ENCODE measurements at regions not wholly inside any gene's neighbourhood (a gene's known extent, or its start where the extent isn't known, plus 50 kb on each side); places are given as distances from the start of the nearest gene placed in this dataset.
"Not testable (repeated sequence)": the region's sequence is repeated elsewhere in the genome, so short reads cannot be mapped to it uniquely, and the experiment has no call there.

DNA sequence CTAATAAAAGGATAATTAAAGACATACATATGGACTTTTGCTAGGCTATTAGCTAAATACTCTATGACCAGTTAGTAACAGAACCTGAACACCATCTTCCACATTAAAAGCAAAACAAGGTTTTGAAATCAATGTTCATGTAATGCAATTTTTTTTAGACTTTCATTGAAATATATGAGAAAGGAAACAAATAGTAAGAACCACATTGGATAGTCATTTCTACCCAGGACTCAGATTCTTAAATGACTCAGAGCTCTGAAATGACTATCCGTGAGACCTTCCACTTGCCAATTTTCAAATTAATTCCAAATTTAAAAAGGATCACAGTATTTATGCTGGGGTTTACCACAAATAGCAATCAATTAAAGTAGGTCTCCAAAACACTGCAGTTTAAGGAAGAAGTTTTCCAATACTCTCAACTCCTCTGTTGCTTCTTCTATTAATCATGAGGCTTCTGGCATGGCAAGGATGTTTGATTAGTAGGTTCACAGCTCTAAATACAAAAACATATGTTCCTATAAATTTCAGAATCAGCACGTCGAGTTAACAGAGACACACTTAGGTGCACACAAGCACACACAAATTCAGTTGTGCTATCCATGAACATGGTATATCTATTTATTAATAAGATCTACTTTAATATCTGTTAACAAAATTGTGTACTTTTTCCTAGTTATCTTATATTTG lies 841.0 kb downstream of the RNF144A start:
- DNase-seq (ENCODE audit: low read depth): no peak

DNA sequence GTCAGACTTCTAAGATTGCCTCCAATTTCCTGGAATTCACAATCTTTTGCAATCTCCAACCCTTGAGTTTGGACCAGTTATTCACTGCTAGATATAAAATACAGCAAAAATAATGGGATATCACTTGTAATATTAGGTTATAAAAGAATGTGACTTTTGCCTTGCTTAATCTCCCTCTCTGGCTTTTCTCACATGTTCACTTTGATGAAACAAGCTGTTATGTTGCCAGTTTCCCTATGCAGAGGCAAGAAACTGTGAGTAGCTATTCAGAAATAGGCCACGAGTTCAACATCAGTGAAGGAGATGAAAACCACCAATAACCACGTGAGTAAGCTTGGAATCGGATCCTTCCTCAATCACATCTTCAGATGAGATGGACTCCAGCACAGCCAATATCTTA lies 842.7 kb downstream of the RNF144A start:
- no peak for DNase-seq (ENCODE audit: low read depth)

DNA sequence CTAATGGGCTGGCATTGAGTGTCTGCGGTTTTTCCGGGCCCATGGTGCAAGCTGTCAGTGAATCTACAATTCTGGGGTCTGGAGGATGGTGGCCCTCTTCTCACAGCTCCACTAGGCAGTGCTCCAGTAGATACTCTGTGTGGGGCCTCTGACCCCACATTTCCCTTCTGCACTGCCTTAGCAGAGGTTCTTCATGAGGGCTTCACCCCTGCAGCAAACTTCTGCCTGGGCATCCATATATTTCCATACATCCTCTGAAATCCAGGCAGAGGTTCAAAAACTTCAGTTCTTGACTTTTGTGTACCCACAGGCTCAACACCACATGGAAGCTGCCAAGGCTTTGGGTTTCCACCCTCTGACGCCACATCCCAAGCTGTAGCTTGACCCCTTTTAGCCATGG lies 846.2 kb downstream of the RNF144A start:
- not testable (repeated sequence) for DNase-seq (ENCODE audit: low read depth)

DNA sequence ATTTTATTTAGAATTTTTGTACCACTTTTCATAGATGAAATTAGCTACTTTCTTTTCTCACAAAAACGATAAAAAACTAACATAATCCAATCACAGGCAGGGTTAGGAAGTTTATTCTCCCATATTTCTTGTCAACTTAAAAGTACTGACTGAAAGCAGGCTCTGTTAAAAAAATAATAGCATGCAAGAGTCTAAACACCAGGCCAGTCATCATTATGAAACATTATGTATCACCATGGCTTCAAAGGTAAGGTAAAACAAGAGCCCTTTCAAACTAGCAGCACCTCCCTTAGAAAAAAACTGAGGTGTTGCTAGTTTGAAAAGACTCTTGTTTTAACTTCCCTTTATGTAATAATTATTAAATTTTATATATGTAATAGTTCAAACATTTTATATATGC lies 848.0 kb downstream of the RNF144A start:
- no peak for DNase-seq (ENCODE audit: low read depth)

DNA sequence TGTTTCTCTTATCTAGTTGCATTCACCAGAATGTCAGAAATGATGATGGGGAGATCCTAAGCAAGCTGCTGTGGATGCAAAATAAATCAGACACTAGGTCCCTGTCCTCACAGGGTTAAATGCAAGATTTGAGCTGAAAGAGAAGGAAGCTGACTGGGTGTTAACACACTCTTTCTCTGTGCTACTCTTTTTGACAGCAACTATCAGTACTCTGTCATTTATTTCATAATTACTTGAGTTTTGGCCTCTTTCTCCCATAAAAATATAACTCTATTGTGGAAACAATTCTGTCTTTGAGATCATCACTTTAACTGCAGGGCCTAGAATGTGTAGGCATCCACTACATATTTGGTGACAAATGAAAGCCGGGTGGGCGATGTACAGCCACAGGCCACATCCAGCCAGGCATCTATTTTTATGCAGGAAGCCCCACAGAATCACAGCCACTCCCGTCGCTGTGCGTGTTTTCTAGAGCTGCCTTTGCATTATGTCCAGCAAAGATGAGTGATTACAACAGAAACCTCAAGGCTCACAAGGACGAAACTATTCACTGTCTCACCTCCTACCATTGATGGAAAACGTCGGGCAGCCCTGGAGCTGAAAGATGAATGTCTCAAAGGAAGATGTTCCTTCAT lies 849.0 kb downstream of the RNF144A start:
- no peak for DNase-seq (ENCODE audit: low read depth)

DNA sequence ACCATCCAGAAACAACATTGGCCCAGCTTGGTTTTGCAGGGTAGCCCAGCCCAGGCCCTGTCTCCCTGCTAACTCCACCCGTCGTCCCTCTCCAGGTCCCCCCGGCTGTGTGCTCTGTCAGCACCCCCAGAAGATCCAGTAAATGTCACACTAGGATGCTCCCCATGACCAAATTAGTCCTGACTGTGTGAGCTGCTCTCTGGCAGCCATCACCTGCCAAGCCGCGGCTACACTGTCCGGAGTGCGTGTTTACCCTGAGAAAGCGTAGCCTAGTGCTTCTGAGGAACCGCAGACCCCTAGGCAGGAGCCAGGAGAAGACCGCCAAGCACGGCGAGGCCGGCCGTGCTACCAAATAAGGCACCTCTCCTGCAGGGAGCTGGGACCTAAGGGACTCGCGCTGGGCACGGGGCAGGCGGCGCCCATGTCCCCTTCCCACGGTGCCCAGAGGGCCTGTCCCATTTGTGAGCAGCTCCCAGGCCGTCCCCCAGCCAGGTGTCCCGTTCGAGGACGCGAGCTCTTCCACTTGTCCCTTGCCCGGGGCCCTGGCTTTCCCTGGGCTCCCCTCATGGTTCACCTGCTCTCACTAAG lies 849.9 kb downstream of the RNF144A start:
- no peak for DNase-seq (ENCODE audit: low read depth)

DNA sequence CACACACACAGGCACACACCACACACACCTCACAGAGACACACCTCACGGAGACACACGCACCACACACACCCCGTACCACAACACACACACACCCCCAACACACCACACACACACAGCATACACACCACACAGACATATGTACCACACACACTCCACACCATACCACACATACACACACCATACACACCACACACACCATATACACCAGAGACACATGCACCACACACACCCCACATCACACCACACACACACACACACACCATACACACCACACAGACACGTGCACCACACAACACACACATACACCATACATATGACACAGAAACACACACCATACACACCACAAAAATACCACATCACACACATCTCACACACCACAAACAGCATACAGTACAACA lies 850.7 kb downstream of the RNF144A start:
- no peak for DNase-seq (ENCODE audit: low read depth)

DNA sequence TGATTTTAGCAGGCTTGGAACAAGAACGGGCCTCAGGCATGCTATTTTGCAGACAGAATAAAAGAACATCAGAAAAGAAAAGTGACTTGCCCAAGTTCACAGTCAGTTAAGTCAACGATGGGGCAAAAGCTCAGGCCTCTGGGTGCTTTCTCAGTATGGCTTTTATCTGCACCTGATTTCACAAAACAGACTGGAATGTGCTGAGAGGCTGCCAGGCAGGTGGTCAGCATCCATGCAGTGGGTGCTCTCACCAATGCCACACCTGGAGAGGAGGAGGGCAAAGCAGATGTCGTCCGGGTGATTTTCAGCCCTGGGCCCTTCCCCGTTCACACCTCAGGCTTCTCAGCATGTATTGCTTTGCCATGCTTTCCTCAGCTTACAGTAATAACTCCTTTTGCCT lies 854.6 kb downstream of the RNF144A start:
- no peak for DNase-seq (ENCODE audit: low read depth)

DNA sequence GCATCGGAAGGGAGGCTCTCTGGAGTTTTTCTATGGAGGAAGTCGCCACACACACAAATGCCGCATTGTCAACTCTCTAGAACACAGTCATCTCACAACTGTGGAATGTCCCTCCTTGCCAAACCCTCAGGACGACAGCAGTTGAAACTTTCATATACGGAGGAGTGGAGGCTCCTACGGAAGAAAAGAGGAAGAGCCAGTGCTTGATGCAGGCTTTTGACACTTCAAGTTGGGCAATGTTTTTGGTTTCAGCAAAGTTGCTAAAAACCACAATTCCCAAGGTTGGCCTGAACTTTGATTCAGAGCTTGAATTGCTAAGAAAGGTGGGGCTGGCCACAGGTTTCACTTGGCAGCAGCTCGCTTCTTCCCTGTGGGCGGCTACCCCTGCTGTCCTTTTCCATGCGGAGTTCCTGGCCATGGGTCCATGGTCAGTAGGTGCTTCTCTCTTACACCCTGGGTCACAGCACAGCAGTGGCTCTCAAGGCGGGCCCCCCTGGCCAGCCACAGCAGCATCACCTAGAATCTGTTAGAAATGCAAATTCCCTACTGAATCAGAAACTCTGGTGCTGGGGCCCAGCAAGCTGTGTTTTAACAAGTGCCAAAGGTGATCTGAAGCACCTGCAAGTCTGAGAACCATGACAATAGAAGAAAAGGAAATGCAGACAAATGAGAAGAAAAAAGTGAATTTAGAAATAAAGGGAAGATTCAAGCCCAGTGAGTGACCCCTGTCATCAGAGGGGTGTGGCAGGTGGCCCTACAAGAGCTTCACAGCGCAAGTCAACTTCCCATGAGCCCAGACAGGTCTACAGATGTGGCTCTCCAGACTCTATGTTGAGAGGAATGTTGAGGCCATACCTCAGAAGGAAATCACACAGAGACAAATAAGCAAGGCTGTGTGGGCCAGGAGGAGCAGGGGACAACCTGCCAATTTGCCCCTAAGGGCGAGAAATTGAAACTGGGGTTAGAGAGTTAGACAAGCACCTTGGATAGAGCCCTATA lies 856.4 kb downstream of the RNF144A start:
- DNase-seq (ENCODE audit: low read depth): no peak

DNA sequence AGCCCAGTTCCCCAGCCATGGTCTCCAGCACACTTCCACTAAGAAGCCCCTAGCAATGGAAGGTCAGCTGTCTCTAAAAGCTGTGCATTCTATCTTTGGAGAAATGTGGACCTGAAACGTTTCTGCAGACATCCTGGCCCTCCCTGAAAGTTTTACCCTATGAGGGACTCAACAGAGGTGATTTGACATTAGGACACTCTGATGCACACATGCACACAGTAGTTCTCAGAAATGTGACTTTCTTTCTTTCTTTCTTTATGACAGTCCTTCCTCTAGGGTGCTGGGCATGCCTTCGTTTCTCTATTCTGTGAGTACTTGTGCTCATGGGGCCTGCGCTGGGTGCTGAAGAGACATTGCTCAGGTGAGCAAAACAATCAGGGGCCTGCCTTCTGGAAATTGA lies 857.3 kb downstream of the RNF144A start:
- no peak for DNase-seq (ENCODE audit: low read depth)

DNA sequence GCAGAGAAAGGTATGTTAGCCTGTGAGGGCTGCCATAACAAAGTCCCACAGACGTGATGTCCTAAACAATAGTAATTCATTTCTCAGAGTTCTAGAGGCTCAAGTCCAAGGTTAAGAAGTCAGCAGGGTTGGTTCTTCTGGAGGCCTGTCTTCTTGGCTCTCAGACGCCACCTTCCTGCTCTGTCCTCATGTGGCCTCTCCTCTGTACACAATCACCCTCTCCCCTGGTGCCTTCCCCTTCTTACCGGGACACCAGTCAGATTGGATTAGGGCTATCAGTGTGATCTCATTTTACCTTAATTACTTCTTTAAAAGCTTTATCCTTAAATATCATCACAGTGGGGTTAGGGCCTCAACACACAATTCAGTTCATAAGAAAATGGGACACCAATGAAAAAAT lies 860.5 kb downstream of the RNF144A start:
- DNase-seq (ENCODE audit: low read depth): no peak

DNA sequence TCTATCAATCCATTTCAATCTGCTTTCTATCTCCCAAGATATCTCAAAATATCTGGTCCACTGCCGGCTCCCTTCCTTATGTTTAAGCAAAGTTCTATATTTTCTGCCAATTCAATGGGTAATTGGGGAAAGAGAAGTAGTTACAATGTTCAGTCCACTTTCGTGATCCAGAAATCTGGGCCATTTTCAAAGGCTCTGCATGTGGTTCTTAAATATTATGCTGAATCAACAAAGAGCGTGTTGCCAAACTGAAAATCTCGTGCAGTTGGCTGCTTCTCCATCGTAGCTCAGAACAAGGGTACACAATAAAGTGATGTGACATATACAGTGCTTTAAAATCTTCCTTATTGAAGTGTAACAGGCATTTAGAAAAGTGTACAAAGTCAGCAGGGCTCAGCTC lies 863.1 kb downstream of the RNF144A start:
- DNase-seq (ENCODE audit: low read depth): no peak

DNA sequence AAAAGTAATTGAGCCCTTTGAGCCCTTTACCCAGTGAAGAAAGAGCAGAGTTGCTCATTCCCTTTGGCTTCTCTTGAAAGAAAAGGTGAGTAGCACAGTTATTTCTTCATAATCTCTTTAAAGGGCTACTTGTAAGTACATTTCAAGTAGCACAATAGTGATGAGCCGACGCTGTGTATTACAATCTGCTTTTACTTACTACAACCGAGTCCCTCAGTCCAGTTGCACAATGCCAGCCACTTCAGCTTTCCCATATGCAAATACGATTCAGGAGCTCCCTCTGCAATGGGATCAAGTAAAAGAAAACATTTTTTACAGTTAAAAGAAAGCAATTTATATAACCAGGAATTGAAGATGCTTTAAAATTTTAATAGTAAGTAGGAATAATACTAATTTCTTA lies 868.5 kb downstream of the RNF144A start:
- no peak for DNase-seq (ENCODE audit: low read depth)

DNA sequence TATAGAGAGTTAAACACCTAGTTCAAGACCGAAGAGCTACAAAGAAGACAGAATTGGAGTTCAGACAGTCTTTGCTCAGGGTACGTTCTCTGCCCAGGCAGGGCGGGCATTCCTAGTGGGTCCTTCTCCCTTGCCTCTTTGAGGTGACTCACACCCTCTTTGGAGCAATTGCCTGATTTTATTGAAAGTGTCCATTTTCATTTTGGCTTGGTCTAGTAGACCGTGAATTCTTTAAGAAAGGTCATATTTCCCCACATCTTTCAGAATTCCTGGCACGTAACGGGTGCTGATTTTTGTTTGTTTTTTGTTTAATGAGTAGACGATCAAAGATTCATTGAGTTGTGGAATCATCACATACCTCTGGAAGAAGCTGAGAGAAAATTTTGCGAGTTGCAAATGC lies 871.5 kb downstream of the RNF144A start:
- DNase-seq (ENCODE audit: low read depth): no peak

DNA sequence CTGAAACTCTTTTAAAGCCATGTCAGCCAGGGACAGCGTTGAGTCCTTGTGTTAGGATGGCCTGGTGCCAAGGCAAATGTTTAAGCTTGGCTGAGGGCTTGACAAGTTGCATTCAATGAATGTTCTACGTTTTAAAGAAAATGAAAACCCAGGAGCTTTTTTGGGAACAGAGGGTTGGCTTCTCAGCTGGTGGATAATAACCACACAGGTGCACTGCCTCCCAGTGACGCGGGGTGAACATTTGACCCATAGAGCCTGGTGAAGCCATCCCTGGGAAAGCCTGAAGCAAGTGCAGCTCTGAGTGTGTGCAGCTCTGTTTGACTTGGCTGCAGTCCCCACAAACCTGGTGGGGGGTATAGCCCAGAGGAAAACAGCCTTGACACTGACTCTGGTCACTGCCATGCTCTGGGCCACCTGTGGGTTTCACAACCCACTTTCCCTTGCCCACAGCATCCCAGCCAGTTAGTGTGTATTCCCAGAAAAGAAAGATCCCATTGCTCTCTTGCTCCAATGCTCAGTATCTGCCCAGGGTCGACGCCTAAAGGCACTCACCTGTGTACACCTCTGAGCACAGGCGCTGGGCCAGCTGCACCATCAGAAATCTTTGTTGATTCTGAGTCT lies 874.9 kb downstream of the RNF144A start:
- no peak for DNase-seq (ENCODE audit: low read depth)

DNA sequence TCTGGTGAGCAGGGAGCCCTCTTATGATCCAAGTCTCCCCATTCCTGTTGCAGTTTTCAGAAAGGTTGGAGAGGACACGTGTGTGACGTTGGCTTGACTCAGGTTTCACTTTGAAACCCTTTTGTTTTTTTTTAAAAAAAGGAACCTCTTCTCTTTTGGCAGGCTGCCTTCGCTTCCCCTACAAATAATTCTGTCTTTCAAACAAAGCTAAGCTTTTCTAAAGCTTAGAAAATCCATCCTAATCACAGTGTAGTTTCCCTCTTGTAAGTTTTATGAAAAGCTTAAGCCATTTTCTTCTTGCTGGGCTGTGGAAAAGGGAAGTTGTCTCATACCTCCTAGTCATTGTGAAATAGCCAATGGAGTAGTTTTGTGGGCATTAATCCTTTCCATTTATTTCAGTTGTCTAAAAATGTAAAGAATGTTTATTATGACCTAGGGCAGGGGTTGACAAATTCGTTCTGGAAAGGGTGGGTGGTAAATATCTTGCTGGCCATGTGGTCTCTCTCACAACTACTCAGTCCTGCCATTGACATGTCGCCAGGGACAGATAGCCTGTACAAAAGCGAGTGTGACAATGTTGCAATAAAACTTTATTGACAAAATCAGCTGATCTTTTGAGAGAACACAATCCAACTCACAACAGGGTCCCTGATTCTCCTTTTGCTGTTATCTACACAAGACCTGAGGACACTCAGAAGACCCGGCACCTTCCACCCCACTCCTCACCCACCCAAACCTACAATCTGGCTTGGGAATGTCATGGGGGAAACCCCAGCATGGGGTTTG lies 878.8 kb downstream of the RNF144A start:
- DNase-seq (ENCODE audit: low read depth): no peak

DNA sequence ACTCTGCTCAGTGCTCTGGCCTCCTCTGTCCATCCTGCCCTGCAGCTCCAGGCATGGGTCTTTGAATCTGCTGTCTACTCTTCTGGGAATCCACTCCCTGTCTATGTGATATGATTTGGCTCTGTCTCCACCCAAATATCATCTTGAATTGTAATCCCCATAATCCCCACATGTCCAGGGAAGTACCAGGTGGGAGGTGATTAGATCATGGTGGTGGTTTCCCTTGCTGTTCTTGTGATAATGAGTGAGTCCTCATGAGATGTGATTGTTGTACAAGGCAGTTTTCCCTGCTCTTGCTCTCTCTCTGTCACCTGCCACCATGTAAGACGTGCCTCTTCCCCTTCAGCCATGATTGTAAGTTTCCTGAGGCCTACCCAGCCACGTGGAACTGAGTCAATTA lies 881.8 kb upstream of the ID2 start:
- no peak for DNase-seq (ENCODE audit: low read depth)

DNA sequence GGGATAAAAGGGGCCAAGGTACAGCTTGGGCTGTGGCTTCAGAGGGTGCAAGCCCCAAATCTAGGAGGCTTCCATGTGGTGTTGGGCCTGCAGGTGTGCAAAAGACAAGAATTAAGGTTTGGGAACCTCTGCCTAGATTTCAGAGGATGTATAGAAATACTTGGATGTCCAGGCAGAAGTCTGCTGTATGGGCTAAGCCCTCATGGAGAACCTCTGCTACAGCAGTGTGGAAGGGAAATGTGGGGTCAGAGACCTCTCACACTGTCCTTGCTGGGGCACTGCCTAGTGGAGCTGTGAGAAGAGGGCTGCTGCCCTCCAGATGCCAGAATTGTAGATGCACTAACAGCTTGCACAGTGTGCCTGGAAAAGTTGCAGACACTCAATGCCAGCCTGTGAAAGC lies 880.6 kb upstream of the ID2 start:
- no peak for DNase-seq (ENCODE audit: low read depth)

DNA sequence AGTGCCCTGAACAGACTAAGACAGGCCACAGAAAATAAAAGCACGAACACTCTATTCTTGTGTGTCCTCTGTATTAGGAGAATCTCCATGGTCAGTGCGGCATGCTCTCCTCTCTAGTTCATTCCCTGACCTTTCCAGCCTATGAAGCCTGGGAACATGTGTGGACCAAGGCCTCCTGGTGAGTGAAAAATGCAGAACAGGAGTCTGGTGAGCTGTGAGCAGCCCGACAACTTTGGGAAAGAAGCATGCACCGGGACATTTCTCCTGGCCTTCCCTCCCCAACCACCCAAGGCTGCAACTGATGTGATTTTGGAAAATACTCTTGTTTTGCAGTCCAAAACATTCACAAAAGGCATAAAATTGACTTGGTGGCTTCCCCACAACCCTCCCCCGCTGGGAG lies 878.3 kb upstream of the ID2 start:
- no peak for DNase-seq (ENCODE audit: low read depth)

DNA sequence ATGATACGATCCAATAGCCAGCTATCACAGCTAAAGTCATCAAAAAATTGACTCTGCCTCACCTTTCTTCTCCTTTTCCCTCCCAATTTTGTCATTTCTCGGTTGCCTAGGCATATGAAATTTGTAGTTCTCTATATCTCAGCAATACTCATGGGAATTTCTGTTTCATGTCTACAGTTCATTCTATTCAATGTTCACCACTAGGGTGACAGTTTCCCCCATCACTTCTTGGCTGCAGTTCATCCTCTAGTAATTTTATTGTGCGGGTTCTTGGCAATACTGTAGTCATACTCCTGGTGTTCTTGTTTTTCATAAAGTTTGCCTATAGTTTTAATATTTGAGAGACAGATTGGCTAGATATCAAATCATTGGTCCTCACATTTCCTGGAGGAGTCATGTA lies 872.2 kb upstream of the ID2 start:
- no peak for DNase-seq (ENCODE audit: low read depth)

DNA sequence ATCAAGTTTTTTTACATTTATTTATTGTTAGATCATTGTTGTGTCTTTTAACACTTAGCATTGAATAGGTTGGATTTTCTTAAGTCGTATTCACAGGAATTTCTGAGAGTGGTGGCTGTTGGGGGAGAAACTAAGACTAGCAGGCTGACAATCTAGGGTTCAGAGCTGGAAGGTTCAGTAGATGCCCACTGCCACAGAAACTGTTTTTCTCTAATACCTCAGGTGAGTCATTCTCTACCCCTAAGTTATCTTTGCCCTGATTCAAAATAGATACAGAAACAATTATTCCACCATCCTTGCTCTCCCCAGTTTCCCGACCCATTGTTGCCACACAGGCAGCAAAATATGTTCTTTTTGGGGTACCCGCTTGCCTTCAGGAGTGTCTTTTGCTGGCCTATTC lies 870.8 kb upstream of the ID2 start:
- no peak for DNase-seq (ENCODE audit: low read depth)

All from stimulated activated CD8-positive, alpha-beta memory T cell treated with anti-CD3 and anti-CD28 coated beads, Interleukin-7, amount 100 ng/mL, for 24 hours (primary cell).